Tibial nerve (tissue), 4 donors: ENCODE measurements at regions not wholly inside any gene's neighbourhood (a gene's known extent, or its start where the extent isn't known, plus 50 kb on each side); places are given as distances from the start of the nearest gene placed in this dataset.

Source experiments
- CTCF ChIP-seq, 5 experiments: fragments of 200-600 bp in 3 of 5; fragments of 450-650 bp in 2 of 5; sonication (generic) in 3 of 5; IDR thresholded peaks; one replicate each; pipeline ENCODE4 v1.5.1; 2016 to 2019; ENCODE audit warnings: antibody characterized with exemption in 5 of 5, mild to moderate bottlenecking in 3 of 5, moderate library complexity in 2 of 5
- EP300 ChIP-seq, 2 donors: sonication (generic); formaldehyde crosslinking; IDR thresholded peaks; one replicate each; pipeline ENCODE4 v1.6.1; 2017; ENCODE audit warnings: antibody characterized with exemption in 2 of 2, mild to moderate bottlenecking in 1 of 2
- POLR2A ChIP-seq, 2 donors: fragments of 450-650 bp; IDR thresholded peaks; one replicate each; pipeline ENCODE4 v1.6.1; 2017; ENCODE audit warnings: antibody characterized with exemption in 2 of 2, mild to moderate bottlenecking in 2 of 2, moderate library complexity in 2 of 2

GRCh38 chr3:177596816-177597271, 399.6 kb upstream of the TBL1XR1 start:
- TF ChIP-seq CTCF (IDR thresholded peaks at IDR 0.05) (no peak), EP300 (IDR thresholded peaks at IDR 0.05) (no peak), POLR2A (IDR thresholded peaks at IDR 0.05) (no peak)
